ENCODE measurements at regions not wholly inside any gene's neighbourhood (a gene's known extent, or its start where the extent isn't known, plus 50 kb on each side); places are given as distances from the start of the nearest gene placed in this dataset.

GRCh38 chr17:79385962-79386563 lies 224.8 kb downstream of the RBFOX3 start:
- TF ChIP-seq, protein P1, sequence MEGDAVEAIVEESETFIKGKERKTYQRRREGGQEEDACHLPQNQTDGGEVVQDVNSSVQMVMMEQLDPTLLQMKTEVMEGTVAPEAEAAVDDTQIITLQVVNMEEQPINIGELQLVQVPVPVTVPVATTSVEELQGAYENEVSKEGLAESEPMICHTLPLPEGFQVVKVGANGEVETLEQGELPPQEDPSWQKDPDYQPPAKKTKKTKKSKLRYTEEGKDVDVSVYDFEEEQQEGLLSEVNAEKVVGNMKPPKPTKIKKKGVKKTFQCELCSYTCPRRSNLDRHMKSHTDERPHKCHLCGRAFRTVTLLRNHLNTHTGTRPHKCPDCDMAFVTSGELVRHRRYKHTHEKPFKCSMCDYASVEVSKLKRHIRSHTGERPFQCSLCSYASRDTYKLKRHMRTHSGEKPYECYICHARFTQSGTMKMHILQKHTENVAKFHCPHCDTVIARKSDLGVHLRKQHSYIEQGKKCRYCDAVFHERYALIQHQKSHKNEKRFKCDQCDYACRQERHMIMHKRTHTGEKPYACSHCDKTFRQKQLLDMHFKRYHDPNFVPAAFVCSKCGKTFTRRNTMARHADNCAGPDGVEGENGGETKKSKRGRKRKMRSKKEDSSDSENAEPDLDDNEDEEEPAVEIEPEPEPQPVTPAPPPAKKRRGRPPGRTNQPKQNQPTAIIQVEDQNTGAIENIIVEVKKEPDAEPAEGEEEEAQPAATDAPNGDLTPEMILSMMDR (IDR thresholded peaks at IDR 0.05): no peak
- TF ChIP-seq POLR2A (IDR thresholded peaks at IDR 0.05) (no peak), EP300 (IDR thresholded peaks at IDR 0.05) (no peak)
